DND-41 (cell line): ENCODE measurements at regions not wholly inside any gene's neighbourhood (a gene's known extent, or its start where the extent isn't known, plus 50 kb on each side); places are given as distances from the start of the nearest gene placed in this dataset.

Experiments used
- ATAC-seq: fragments of 200-7000 bp; cut with Tn5 transposase; 3 replicates; pipeline ENCODE4 v1.9.1; 2021; ENCODE audit warnings: low read depth; ENCODE audit not compliant: insufficient read depth
- DNase-seq: peaks from one replicate; pipeline ENCODE4 v3.0.0-alpha.2; 2020
- H2AFZ ChIP-seq: 2 replicates; pipeline ENCODE4 v1.6.0; 2012; ENCODE audit warnings: low read depth, low read length
- H3K27ac ChIP-seq: 2 replicates; pipeline ENCODE4 v1.5.1; 2012; ENCODE audit warnings: low read length, inconsistent platforms
- H3K27me3 ChIP-seq: fragments of 200-600 bp; sonication (generic); 2 replicates; pipeline ENCODE4 v1.6.0; 2012; ENCODE audit warnings: low read length, mild to moderate bottlenecking, inconsistent platforms; ENCODE audit not compliant: insufficient read depth, poor library complexity
- H3K36me3 ChIP-seq: 2 replicates; pipeline ENCODE4 v1.5.1; 2012; ENCODE audit warnings: low read length, inconsistent platforms; ENCODE audit not compliant: insufficient read depth
- H3K4me1 ChIP-seq: 2 replicates; pipeline ENCODE4 v1.5.1; 2012; ENCODE audit warnings: mild to moderate bottlenecking, low read length; ENCODE audit not compliant: insufficient read depth
- H3K4me2 ChIP-seq: 2 replicates; pipeline ENCODE4 v1.6.0; 2012; ENCODE audit warnings: mild to moderate bottlenecking, moderate library complexity, low read length, inconsistent platforms; ENCODE audit not compliant: insufficient read depth
- H3K4me3 ChIP-seq, 2 experiments: fragments of 200-600 bp in 1 of 2; shearing (Covaris generic) in 1 of 2; 2 replicates each; pipeline ENCODE4 v1.5.1; 2012 to 2016; ENCODE audit warnings: inconsistent platforms in 2 of 2, low read length in 2 of 2, mild to moderate bottlenecking in 2 of 2, low read depth in 1 of 2, moderate library complexity in 1 of 2
- H3K79me2 ChIP-seq: 2 replicates; pipeline ENCODE4 v1.6.0; 2012; ENCODE audit warnings: low read length, inconsistent platforms; ENCODE audit not compliant: insufficient read depth
- H3K9ac ChIP-seq: 2 replicates; pipeline ENCODE4 v1.6.0; 2012; ENCODE audit warnings: low read depth, mild to moderate bottlenecking, inconsistent platforms, low read length, moderate library complexity
- H3K9me3 ChIP-seq: 2 replicates; pipeline ENCODE4 v1.5.1; 2012; ENCODE audit warnings: low read length, moderate library complexity, mild to moderate bottlenecking, inconsistent platforms; ENCODE audit not compliant: insufficient read depth, severe bottlenecking
- H4K20me1 ChIP-seq: 2 replicates; pipeline ENCODE4 v1.6.0; 2012; ENCODE audit warnings: low read length; ENCODE audit not compliant: insufficient read depth
- EZH2 ChIP-seq: IDR thresholded peaks from 3 replicates; pipeline ENCODE4 v1.6.1; 2012; ENCODE audit warnings: borderline replicate concordance, low read depth, mild to moderate bottlenecking, moderate library complexity, low read length, inconsistent platforms; ENCODE audit not compliant: severe bottlenecking
- TF ChIP-seq, protein P1 (sequence below): IDR thresholded peaks from 2 replicates; pipeline ENCODE4 v1.5.1; 2012; ENCODE audit warnings: borderline replicate concordance, low read length, moderate library complexity, mild to moderate bottlenecking; ENCODE audit not compliant: poor library complexity, severe bottlenecking; ENCODE audit errors: extremely low read depth

DNA sequence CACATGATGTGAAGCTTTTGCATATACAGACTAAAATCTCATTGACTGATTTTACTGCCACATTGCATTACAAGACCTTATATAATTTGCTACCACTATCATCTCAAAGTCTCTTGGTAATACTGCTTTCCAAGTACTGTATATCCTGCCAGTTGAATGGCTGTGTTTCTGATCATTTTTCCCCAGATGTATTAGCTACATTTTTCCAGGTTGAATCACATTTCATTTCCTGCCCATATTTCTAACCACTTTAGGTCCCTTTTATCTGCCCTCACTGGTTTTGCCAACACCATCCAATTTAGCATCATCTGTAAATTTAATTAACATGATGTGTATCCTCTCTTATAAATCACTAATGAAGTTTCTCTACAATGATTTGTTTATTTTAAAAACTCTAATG, 365.7 kb upstream of the PMFBP1 start:
- Histone ChIP-seq H3K27me3 (no peaks in the 10 kb centered on the region), H3K27ac (no peak overlapping the region), H3K9ac (no peak overlapping the region), H2AFZ (no peak overlapping the region), H3K9me3 (no peaks in the 10 kb centered on the region), H3K36me3 (no peaks in the 10 kb centered on the region), H4K20me1 (no peaks in the 10 kb centered on the region), H3K79me2 (no peaks in the 10 kb centered on the region), H3K4me2 (no peak overlapping the region), H3K4me1 (no peaks in the 10 kb centered on the region), H3K4me3 (no peak overlapping the region)
- ATAC-seq (no peak), DNase-seq (no peak)
- no peak for TF ChIP-seq EZH2
- TF ChIP-seq, protein P1, sequence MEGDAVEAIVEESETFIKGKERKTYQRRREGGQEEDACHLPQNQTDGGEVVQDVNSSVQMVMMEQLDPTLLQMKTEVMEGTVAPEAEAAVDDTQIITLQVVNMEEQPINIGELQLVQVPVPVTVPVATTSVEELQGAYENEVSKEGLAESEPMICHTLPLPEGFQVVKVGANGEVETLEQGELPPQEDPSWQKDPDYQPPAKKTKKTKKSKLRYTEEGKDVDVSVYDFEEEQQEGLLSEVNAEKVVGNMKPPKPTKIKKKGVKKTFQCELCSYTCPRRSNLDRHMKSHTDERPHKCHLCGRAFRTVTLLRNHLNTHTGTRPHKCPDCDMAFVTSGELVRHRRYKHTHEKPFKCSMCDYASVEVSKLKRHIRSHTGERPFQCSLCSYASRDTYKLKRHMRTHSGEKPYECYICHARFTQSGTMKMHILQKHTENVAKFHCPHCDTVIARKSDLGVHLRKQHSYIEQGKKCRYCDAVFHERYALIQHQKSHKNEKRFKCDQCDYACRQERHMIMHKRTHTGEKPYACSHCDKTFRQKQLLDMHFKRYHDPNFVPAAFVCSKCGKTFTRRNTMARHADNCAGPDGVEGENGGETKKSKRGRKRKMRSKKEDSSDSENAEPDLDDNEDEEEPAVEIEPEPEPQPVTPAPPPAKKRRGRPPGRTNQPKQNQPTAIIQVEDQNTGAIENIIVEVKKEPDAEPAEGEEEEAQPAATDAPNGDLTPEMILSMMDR: no peak

DNA sequence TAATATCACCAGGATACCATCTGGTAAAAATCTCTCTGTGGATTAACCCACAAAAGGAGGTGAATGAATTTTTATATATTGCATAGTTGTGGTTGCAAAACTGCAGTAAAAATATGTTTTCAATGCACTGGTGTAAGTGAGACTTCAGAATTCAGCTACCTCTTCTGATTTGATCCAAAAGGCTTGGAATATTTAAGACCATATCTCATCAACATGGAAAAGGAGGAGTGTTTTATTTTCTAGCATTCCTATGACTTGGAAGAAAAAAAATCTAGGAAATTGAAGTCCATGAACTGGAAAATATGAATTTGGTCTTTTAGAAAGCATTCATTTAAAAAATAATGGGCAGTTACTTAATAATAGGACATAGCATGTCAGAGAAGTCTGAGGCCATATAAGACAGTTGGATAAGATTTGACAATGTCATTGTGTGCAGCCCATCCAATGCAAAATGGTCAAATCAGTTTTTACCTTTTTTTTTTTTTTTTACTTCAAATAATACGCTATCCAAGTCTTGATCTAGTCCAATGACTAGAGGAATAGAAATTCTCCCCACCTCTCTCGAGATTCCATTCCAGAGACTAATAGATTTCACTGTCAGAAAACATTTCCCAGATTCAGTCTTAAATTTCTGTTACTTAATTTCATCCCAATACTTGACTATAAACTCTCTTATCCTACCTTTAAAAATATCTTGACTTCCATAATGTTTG, 364.9 kb upstream of the PMFBP1 start:
- Histone ChIP-seq H4K20me1 (no peaks in the 10 kb centered on the region), H3K4me3 (no peak overlapping the region), H3K4me1 (no peaks in the 10 kb centered on the region), H3K9ac (no peak overlapping the region), H3K9me3 (no peaks in the 10 kb centered on the region), H3K36me3 (no peaks in the 10 kb centered on the region), H2AFZ (no peak overlapping the region), H3K79me2 (no peaks in the 10 kb centered on the region), H3K27me3 (no peaks in the 10 kb centered on the region), H3K27ac (no peak overlapping the region), H3K4me2 (no peak overlapping the region)
- no peak for DNase-seq
- TF ChIP-seq, protein P1: no peak
- no peak for TF ChIP-seq EZH2
- no peak for ATAC-seq

DNA sequence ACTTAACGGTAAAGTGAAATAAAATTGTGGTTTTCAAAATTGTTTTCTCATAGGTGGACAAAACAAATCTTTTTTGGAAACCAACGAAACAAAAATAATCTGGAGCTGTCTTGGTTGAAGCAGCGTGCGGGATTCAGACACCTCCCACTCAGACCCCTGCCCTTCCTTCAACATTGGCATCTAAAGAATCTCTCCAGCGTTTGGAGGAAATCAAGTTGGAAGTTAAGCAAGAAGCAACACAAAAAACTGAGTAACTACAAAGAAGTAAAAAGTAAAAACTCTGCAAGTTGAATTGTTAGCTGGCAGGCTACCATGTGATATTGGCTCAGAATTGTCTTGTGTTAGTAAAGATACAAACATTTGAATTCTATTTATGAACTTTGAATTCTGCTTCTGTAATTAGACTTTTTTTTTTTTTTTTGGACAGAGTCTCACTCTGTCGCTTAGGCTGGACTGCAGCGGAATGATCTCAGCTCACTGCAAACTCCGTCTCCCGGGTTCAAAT, 361.0 kb upstream of the PMFBP1 start:
- no peaks in the 10 kb centered on the region for H3K79me2 ChIP-seq
- H3K9me3 ChIP-seq: no peaks in the 10 kb centered on the region
- ATAC-seq: no peak
- no peak overlapping the region for H3K4me3 ChIP-seq
- H3K36me3 ChIP-seq: no peaks in the 10 kb centered on the region
- H3K9ac ChIP-seq: no peak overlapping the region
- H3K27me3 ChIP-seq: no peaks in the 10 kb centered on the region
- H3K27ac ChIP-seq: no peak overlapping the region
- TF ChIP-seq, protein P1: no peak
- TF ChIP-seq EZH2: no peak
- no peaks in the 10 kb centered on the region for H4K20me1 ChIP-seq
- no peak overlapping the region for H2AFZ ChIP-seq
- no peak overlapping the region for H3K4me2 ChIP-seq
- DNase-seq: no peak
- no peaks in the 10 kb centered on the region for H3K4me1 ChIP-seq

DNA sequence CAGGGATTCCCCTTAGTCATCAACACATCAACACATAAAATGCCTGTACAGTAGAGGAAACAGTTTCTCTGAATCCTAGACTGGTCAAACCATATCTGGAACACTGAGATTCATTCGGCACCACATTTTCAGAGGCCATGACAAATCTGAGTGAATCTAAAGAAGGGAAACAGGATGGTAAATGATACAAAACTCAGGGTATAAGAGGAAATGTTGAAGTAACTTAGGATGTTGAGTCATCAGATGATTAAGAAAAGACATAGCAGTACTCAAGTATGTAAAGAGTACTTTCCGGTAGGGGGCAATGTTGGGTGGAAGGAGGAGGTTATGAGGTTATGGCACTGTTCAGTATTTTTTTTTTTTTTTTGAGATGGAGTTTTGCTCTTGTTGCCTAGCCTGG, 358.5 kb upstream of the PMFBP1 start:
- Histone ChIP-seq H3K27ac (no peak overlapping the region), H3K4me3 (no peak overlapping the region), H3K9me3 (no peaks in the 10 kb centered on the region), H4K20me1 (no peaks in the 10 kb centered on the region), H3K79me2 (no peaks in the 10 kb centered on the region), H3K36me3 (no peaks in the 10 kb centered on the region), H3K9ac (no peak overlapping the region), H3K27me3 (no peaks in the 10 kb centered on the region), H3K4me2 (no peak overlapping the region), H3K4me1 (no peaks in the 10 kb centered on the region), H2AFZ (no peak overlapping the region)
- DNase-seq: no peak
- TF ChIP-seq EZH2: no peak
- TF ChIP-seq, protein P1: no peak
- ATAC-seq: no peak
